DOHH2 (cell line): ENCODE measurements at regions not wholly inside any gene's neighbourhood (a gene's known extent, or its start where the extent isn't known, plus 50 kb on each side); places are given as distances from the start of the nearest gene placed in this dataset.

Experiments used
- H3F3A ChIP-seq: fragments of 200-600 bp; sonication (generic), shearing (Covaris generic); 2 replicates; pipeline ENCODE4 v1.6.0; 2016; ENCODE audit warnings: antibody characterized with exemption, mild to moderate bottlenecking; ENCODE audit not compliant: control insufficient read depth, insufficient read depth
- H3K27ac ChIP-seq: fragments of 200-600 bp; sonication (generic); 2 replicates; pipeline ENCODE4 v1.5.1; 2014; ENCODE audit warnings: low read depth, mild to moderate bottlenecking, low read length, moderate library complexity
- H3K27me3 ChIP-seq: fragments of 200-600 bp; sonication (generic); 2 replicates; pipeline ENCODE4 v1.6.1; 2014; ENCODE audit warnings: mild to moderate bottlenecking, low read length, mixed read lengths; ENCODE audit not compliant: control insufficient read depth
- H3K36me3 ChIP-seq: fragments of 200-600 bp; sonication (generic); 2 replicates; pipeline ENCODE4 v1.6.1; 2014; ENCODE audit warnings: mild to moderate bottlenecking, low read length, moderate library complexity, mixed read lengths; ENCODE audit not compliant: control insufficient read depth
- H3K4me1 ChIP-seq: fragments of 200-600 bp; sonication (generic); 2 replicates; pipeline ENCODE4 v1.6.1; 2014; ENCODE audit warnings: mild to moderate bottlenecking, low read length, mixed read lengths; ENCODE audit not compliant: control insufficient read depth
- H3K4me2 ChIP-seq: fragments of 200-600 bp; sonication (generic); 2 replicates; pipeline ENCODE4 v1.6.0; 2014; ENCODE audit warnings: mild to moderate bottlenecking, low read length, moderate library complexity
- H3K4me3 ChIP-seq: fragments of 200-600 bp; sonication (generic); 2 replicates; pipeline ENCODE4 v1.5.1; 2014; ENCODE audit warnings: mild to moderate bottlenecking, low read length, mixed read lengths
- H3K79me2 ChIP-seq: fragments of 200-600 bp; sonication (generic); 2 replicates; pipeline ENCODE4 v1.6.1; 2014; ENCODE audit warnings: mild to moderate bottlenecking, low read length, mixed read lengths; ENCODE audit not compliant: control insufficient read depth
- H3K9me2 ChIP-seq: fragments of 200-600 bp; sonication (generic); replicated peaks from 2 replicates; pipeline ENCODE4 v1.6.1; 2014; ENCODE audit warnings: mild to moderate bottlenecking, low read length, mixed read lengths; ENCODE audit not compliant: control insufficient read depth
- H3K9me3 ChIP-seq: fragments of 200-600 bp; sonication (generic); 2 replicates; pipeline ENCODE4 v1.6.1; 2014; ENCODE audit warnings: antibody characterized with exemption, low read length, mixed read lengths; ENCODE audit not compliant: control insufficient read depth, insufficient read depth
- H4K20me1 ChIP-seq: fragments of 200-600 bp; sonication (generic); 2 replicates; pipeline ENCODE4 v1.6.0; 2014; ENCODE audit warnings: low read depth, mild to moderate bottlenecking, antibody characterized with exemption, low read length, moderate library complexity; ENCODE audit not compliant: control insufficient read depth, insufficient read depth
- EZH2phosphoT487 ChIP-seq: fragments of 200-600 bp; sonication (generic); IDR thresholded peaks from 2 replicates; pipeline ENCODE4 v1.6.1; 2017; ENCODE audit warnings: borderline replicate concordance, mild to moderate bottlenecking, antibody characterized with exemption, low read length, moderate library complexity, mixed read lengths
- TF ChIP-seq, protein P1 (sequence below): fragments of 200-600 bp; sonication (generic); IDR thresholded peaks from one replicate; pipeline ENCODE4 v1.5.1; 2014; ENCODE audit warnings: antibody characterized with exemption, mild to moderate bottlenecking, low read depth, low read length; ENCODE audit not compliant: poor library complexity, severe bottlenecking

DNA sequence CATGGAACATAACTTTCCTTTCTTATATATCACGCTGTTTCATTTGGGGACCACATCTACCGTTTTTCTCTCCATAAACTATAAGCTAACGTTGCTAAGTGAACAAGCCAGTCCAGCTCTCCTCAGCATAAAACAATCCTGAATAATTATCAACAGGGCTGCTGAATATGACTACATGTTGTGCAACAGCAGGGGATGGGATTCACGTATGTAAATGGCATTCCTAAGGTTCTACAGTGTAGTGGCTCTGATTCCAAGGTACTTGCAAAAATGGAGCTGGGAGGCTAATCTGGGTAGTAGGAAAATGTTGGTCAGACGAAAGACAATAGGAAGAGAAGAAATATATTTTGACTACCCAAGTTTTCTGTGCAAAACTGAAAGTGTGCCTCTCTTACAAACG, 262.8 kb downstream of the RWDD3 start:
- no peaks in the 10 kb centered on the region for H3K9me3 ChIP-seq
- no peaks in the 10 kb centered on the region for H3K4me1 ChIP-seq
- no peak for TF ChIP-seq EZH2phosphoT487
- TF ChIP-seq, protein P1, sequence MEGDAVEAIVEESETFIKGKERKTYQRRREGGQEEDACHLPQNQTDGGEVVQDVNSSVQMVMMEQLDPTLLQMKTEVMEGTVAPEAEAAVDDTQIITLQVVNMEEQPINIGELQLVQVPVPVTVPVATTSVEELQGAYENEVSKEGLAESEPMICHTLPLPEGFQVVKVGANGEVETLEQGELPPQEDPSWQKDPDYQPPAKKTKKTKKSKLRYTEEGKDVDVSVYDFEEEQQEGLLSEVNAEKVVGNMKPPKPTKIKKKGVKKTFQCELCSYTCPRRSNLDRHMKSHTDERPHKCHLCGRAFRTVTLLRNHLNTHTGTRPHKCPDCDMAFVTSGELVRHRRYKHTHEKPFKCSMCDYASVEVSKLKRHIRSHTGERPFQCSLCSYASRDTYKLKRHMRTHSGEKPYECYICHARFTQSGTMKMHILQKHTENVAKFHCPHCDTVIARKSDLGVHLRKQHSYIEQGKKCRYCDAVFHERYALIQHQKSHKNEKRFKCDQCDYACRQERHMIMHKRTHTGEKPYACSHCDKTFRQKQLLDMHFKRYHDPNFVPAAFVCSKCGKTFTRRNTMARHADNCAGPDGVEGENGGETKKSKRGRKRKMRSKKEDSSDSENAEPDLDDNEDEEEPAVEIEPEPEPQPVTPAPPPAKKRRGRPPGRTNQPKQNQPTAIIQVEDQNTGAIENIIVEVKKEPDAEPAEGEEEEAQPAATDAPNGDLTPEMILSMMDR = no peak
- H3K27ac ChIP-seq = no peak overlapping the region
- H3K27me3 ChIP-seq = no peaks in the 10 kb centered on the region
- H3K36me3 ChIP-seq = no peaks in the 10 kb centered on the region
- no peaks in the 10 kb centered on the region for H4K20me1 ChIP-seq
- H3F3A ChIP-seq = no peaks in the 10 kb centered on the region
- no peak overlapping the region for H3K4me2 ChIP-seq
- no peaks in the 10 kb centered on the region for H3K9me2 ChIP-seq
- no peak overlapping the region for H3K4me3 ChIP-seq
- H3K79me2 ChIP-seq = no peaks in the 10 kb centered on the region

DNA sequence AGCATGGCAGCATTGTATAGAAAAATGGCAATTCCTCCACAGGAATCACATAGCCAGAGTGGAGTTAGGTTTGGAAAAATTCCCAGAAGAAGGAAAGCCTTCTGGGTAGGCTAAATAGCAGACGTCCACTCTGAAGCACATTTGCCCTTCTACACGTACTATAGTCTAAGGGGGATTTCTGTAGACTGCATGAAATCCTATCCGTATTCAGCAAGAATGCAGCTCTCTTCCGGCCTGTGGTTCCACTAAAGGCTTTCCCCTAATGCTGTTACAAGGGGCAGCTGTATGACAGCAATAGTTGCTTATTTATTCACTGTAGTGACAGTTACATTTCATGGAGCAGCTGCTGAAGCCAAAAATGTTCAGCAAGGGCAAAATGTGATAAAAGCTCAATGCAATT, 263.6 kb downstream of the RWDD3 start:
- H3K9me3 ChIP-seq = no peaks in the 10 kb centered on the region
- H3K4me2 ChIP-seq = no peak overlapping the region
- H3K4me1 ChIP-seq = no peaks in the 10 kb centered on the region

DNA sequence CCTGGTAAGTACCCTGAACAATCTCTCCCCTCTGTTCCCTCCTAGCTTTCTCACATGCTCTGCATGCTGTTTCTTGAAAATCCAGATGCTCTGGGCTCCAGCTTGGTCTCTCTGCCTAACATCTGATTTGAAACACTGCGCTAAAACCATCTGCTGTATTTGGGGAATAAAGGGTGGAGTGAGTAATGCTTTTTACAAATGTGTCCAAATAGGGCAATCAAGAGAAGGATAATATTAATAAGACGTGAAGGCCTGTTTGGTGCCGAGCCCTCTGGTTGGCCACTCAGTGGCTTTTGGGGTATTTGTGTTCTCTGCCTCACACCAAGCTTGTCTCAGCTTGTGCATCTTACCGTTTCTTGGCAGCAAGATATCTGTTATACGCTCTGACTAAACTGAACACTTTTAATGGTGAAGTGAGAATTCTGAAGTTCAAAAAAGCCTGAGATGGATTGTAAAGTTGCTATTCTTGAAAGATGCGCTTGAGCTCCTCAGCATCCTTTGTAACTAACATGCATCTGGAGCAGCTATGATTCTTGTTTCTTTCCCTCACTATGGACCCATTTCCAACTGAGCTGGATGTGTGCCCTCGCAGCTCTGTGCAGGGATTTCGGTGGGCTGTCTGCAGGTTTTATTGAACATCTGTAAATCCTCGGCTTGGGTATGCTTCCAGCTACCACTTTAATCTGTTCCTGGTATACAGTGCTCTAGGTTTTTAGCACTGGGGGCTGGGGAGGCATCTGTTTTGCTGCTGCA, 269.4 kb downstream of the RWDD3 start:
- Histone ChIP-seq H3K36me3 (no peaks in the 10 kb centered on the region), H3K79me2 (no peaks in the 10 kb centered on the region), H3F3A (no peaks in the 10 kb centered on the region), H3K9me2 (no peaks in the 10 kb centered on the region), H4K20me1 (no peaks in the 10 kb centered on the region), H3K27ac (no peak overlapping the region), H3K9me3 (no peaks in the 10 kb centered on the region), H3K4me2 (no peak overlapping the region), H3K4me1 (no peaks in the 10 kb centered on the region), H3K4me3 (no peak overlapping the region), H3K27me3 (no peaks in the 10 kb centered on the region)
- TF ChIP-seq, protein P1 = no peak
- no peak for TF ChIP-seq EZH2phosphoT487

More for the DNA sequence above, 263.6 kb downstream of the RWDD3 start:
- Histone ChIP-seq H3K79me2 (no peaks in the 10 kb centered on the region), H3K27ac (no peak overlapping the region), H3K4me3 (no peak overlapping the region), H3K27me3 (no peaks in the 10 kb centered on the region), H3K9me2 (no peaks in the 10 kb centered on the region), H3F3A (no peaks in the 10 kb centered on the region), H3K36me3 (no peaks in the 10 kb centered on the region), H4K20me1 (no peaks in the 10 kb centered on the region)
- TF ChIP-seq EZH2phosphoT487 = no peak
- TF ChIP-seq, protein P1 = no peak
